ENCODE measurements at regions not wholly inside any gene's neighbourhood (a gene's known extent, or its start where the extent isn't known, plus 50 kb on each side); places are given as distances from the start of the nearest gene placed in this dataset.

GRCh38 chr4:53763813-53764597, 172.7 kb upstream of the LNX1 start:
- no peak overlapping the region for H3K4me3 ChIP-seq (ENCODE audit: low read depth, low read length)
- no peak for TF ChIP-seq CTCF (IDR thresholded peaks at IDR 0.05; ENCODE audit: control insufficient read depth, extremely low read depth, insufficient read depth)
- DNase-seq (ENCODE audit: low read depth): no peak

GRCh38 chr4:53755656-53756055, 164.4 kb upstream of the LNX1 start:
- DNase-seq (ENCODE audit: low read depth): no peak
- no peak for TF ChIP-seq CTCF (IDR thresholded peaks at IDR 0.05; ENCODE audit: control insufficient read depth, extremely low read depth, insufficient read depth)
- H3K4me3 ChIP-seq (ENCODE audit: low read depth, low read length): no peak overlapping the region

GRCh38 chr4:53752124-53752523, 160.8 kb upstream of the LNX1 start:
- no peak for TF ChIP-seq CTCF (IDR thresholded peaks at IDR 0.05; ENCODE audit: control insufficient read depth, extremely low read depth, insufficient read depth)
- no peak for DNase-seq (ENCODE audit: low read depth)
- no peak overlapping the region for H3K4me3 ChIP-seq (ENCODE audit: low read depth, low read length)

- no peak for TF ChIP-seq CTCF (IDR thresholded peaks at IDR 0.05; ENCODE audit: control insufficient read depth, extremely low read depth, insufficient read depth)
- H3K4me3 ChIP-seq (ENCODE audit: low read depth, low read length): no peak overlapping the region
- DNase-seq (ENCODE audit: low read depth): no peak
Observed at GRCh38 chr4:53748328-53748772, 157.1 kb upstream of the LNX1 start.

GRCh38 chr4:53747401-53747800, 156.1 kb upstream of the LNX1 start:
- TF ChIP-seq CTCF (IDR thresholded peaks at IDR 0.05; ENCODE audit: control insufficient read depth, extremely low read depth, insufficient read depth): no peak
- DNase-seq (ENCODE audit: low read depth): no peak
- H3K4me3 ChIP-seq (ENCODE audit: low read depth, low read length): no peak overlapping the region

- H3K4me3 ChIP-seq (ENCODE audit: low read depth, low read length): no peak overlapping the region
- no peak for TF ChIP-seq CTCF (IDR thresholded peaks at IDR 0.05; ENCODE audit: control insufficient read depth, extremely low read depth, insufficient read depth)
- DNase-seq (ENCODE audit: low read depth): no peak
Observed at GRCh38 chr4:53744446-53745160, 153.3 kb upstream of the LNX1 start.
